Body of pancreas (tissue), 4 donors: ENCODE measurements at regions not wholly inside any gene's neighbourhood (a gene's known extent, or its start where the extent isn't known, plus 50 kb on each side); places are given as distances from the start of the nearest gene placed in this dataset.

Experiments
- ATAC-seq: fragments of 150-250 bp; one replicate; pipeline ENCODE4 v1.9.1; 2016
- DNase-seq, 4 donors: peaks; one replicate each; pipeline ENCODE4 v3.0.0-alpha.2; 2019
- H3K27ac ChIP-seq, 4 donors: fragments of 200-600 bp; sonication (generic); 1 replicate in 3 of 4; 2 replicates in 1 of 4; pipeline versions ENCODE4 v1.5.1 to v1.6.1; 2016 to 2019; ENCODE audit warnings: mild to moderate bottlenecking in 1 of 4, mixed read lengths in 1 of 4, moderate library complexity in 1 of 4
- H3K27me3 ChIP-seq, 2 donors: fragments of 200-600 bp; sonication (generic); one replicate each; pipeline ENCODE4 v1.6.0; 2016; ENCODE audit warnings: mild to moderate bottlenecking in 1 of 2
- H3K36me3 ChIP-seq, 2 donors: fragments of 200-600 bp; sonication (generic); replicated peaks in 1 of 2; 2 replicates each; pipeline ENCODE4 v1.5.1; 2016; ENCODE audit warnings: low read depth in 2 of 2; ENCODE audit not compliant: insufficient read depth in 1 of 2
- H3K4me1 ChIP-seq: fragments of 200-600 bp; sonication (generic); one replicate; pipeline ENCODE4 v1.6.0; 2016
- H3K4me3 ChIP-seq, 2 donors: fragments of 200-600 bp; sonication (generic); 1 replicate in 1 of 2; 2 replicates in 1 of 2; pipeline ENCODE4 v1.5.1; 2016 to 2019
- H3K9me3 ChIP-seq, 3 donors: fragments of 200-600 bp; sonication (generic); 1 replicate in 2 of 3; 2 replicates in 1 of 3; pipeline ENCODE4 v1.5.1; 2016
- POLR2A ChIP-seq, 3 donors: fragments of 450-650 bp; IDR thresholded peaks; one replicate each; pipeline ENCODE4 v1.6.1; 2016; ENCODE audit warnings: antibody characterized with exemption in 3 of 3, mild to moderate bottlenecking in 2 of 3
- WGBS, 2 donors: methylation state at CpG; one replicate each; pipeline ENCODE4 v1.1.5; 2017; 5-methylcytosine and 5-hydroxymethylcytosine counted together
- intact Hi-C: fragments of 100-400 bp; cut with DNase I; formaldehyde crosslinking; loops from one replicate; pipeline ENCODE4 v1.15.1; 2023
- TF ChIP-seq, protein P1 (sequence below), 7 experiments: fragments of 450-650 bp in 4 of 7; fragments of 200-600 bp in 3 of 7; sonication (generic) in 3 of 7; IDR thresholded peaks; one replicate each; pipeline ENCODE4 v1.5.1; 2016 to 2019; ENCODE audit warnings: antibody characterized with exemption in 7 of 7

DNA sequence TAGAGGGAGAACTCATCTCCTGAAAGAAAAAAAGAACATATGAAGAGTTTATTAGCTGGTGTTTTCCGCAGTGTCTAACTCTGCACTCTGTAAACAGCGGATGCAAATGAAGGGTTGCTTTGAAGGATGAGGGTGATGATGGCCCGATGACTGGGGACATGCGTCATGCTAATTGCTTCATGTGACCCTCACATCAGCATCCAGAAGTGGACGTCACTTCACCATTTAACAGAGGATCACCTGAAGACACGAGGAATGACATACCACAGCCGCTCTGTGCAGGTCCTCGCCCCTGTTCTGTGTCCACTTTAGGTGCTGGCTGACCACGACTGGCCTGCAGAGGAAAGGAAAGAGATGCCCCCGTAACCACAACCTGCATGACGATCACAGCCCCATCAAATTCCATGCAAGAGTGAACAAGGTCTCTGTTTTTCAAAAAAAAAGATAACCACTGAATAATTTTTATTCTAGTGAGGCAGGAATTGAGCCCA lies 82.9 kb downstream of the KLF6 start:
- Histone ChIP-seq H3K9me3 (no peaks in the 10 kb centered on the region), H3K27ac (no peak overlapping the region)
- intact Hi-C loops = no loop called here

DNA sequence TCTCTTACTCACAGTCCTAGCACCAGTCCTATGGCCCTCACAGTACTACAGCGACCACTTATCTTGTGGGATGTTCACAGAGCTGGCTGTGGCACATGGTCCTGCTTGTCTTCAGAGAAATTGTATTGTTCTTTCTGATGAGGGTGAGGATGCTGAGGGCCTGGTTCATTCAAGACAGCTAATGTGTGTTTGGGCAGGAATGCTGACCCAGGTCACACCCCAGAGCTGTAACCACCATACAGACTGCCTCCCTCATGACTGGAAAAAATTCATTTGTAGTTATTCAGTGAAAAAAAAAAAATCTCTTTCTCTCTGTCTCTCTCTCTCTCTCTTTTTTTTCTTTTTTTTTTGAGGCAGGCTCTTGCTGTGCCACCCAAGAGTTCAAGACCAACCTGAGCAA lies 83.5 kb downstream of the KLF6 start:
- H3K4me3 ChIP-seq = no peak overlapping the region
- no peaks in the 10 kb centered on the region for H3K36me3 ChIP-seq
- no peaks in the 10 kb centered on the region for H3K4me1 ChIP-seq
- DNase-seq (no peak), ATAC-seq (no peak)
- TF ChIP-seq, protein P1, sequence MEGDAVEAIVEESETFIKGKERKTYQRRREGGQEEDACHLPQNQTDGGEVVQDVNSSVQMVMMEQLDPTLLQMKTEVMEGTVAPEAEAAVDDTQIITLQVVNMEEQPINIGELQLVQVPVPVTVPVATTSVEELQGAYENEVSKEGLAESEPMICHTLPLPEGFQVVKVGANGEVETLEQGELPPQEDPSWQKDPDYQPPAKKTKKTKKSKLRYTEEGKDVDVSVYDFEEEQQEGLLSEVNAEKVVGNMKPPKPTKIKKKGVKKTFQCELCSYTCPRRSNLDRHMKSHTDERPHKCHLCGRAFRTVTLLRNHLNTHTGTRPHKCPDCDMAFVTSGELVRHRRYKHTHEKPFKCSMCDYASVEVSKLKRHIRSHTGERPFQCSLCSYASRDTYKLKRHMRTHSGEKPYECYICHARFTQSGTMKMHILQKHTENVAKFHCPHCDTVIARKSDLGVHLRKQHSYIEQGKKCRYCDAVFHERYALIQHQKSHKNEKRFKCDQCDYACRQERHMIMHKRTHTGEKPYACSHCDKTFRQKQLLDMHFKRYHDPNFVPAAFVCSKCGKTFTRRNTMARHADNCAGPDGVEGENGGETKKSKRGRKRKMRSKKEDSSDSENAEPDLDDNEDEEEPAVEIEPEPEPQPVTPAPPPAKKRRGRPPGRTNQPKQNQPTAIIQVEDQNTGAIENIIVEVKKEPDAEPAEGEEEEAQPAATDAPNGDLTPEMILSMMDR (IDR thresholded peaks at IDR 0.05) = no peak
- no peak for TF ChIP-seq POLR2A (IDR thresholded peaks at IDR 0.05)
- no peak overlapping the region for H3K27ac ChIP-seq
- no peaks in the 10 kb centered on the region for H3K9me3 ChIP-seq
- intact Hi-C loops = no loop called here
- 100% methylated on average over 1 of the region's 1 CpG for WGBS, 2 donors
- H3K27me3 ChIP-seq = no peaks in the 10 kb centered on the region

More for the DNA sequence above, 82.9 kb downstream of the KLF6 start:
- H3K4me3 ChIP-seq = no peak overlapping the region
- H3K27me3 ChIP-seq = no peaks in the 10 kb centered on the region
- TF ChIP-seq POLR2A (IDR thresholded peaks at IDR 0.05) = no peak
- DNase-seq (no peak), ATAC-seq (no peak)
- whole genome bisulfite sequencing, 2 donors = 74 to 75% methylated on average over 11 of the region's 11 CpGs
- no peaks in the 10 kb centered on the region for H3K36me3 ChIP-seq
- H3K4me1 ChIP-seq = no peaks in the 10 kb centered on the region

DNA sequence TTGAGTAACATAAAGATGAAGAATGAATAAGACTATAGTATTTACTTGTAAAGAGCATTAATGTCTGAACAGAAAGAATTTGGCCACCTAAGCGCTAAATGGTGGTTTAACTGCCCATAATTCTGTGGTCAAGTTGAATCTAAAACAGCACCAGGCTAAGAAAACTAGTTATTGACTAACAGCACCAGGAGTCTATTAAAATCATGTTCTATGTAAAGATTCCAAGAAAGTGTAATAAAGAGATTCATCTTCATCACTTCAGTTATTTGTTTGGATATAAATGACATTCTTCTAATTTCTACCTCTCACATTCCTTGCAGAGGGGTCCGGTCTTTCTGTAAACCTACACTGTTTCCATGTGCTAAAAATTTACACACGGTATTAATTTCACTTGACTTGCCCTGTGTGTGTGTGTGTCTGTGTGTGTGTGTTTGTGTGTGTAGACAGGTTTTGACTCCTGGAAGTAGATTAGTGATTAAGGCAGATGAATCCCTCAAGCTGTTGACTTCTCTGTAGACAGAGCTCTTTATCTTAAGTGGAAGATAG lies 84.4 kb downstream of the KLF6 start:
- no peak overlapping the region for H3K27ac ChIP-seq
- intact Hi-C loops = no loop called here

DNA sequence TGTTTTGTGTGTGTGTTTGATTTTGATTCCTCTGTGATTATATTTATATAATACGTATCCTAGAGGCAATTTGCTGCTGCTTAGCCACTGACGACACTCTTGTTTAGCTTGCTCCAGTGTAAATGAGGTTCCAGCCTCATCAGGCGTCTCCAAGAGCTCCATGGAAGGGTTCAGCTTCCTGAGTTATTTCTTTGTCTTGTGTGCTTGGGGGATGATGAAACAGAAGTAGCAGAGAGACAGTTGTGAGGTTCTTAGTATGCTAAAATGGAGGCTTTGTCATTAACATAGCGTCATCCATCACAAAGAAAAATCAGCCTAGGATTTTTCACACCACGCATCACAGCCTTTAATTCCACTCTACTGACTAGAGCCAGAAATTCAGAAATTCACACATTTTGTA lies 85.1 kb downstream of the KLF6 start:
- no peaks in the 10 kb centered on the region for H3K9me3 ChIP-seq
- TF ChIP-seq, protein P1 (IDR thresholded peaks at IDR 0.05) = no peak
- no peak for TF ChIP-seq POLR2A (IDR thresholded peaks at IDR 0.05)
- no peak overlapping the region for H3K27ac ChIP-seq
- H3K4me1 ChIP-seq = no peaks in the 10 kb centered on the region
- H3K36me3 ChIP-seq = no peaks in the 10 kb centered on the region
- intact Hi-C loops = no loop called here
- no peaks in the 10 kb centered on the region for H3K27me3 ChIP-seq
- DNase-seq (no peak), ATAC-seq (no peak)
- no peak overlapping the region for H3K4me3 ChIP-seq
- WGBS, 2 donors = 78 to 79% methylated on average over 5 of the region's 5 CpGs

More for the DNA sequence above, 84.4 kb downstream of the KLF6 start:
- H3K4me1 ChIP-seq = no peaks in the 10 kb centered on the region
- no peaks in the 10 kb centered on the region for H3K27me3 ChIP-seq
- no peak overlapping the region for H3K4me3 ChIP-seq
- no peaks in the 10 kb centered on the region for H3K36me3 ChIP-seq
- H3K9me3 ChIP-seq = no peaks in the 10 kb centered on the region
- TF ChIP-seq, protein P1 (IDR thresholded peaks at IDR 0.05) = no peak
- TF ChIP-seq POLR2A (IDR thresholded peaks at IDR 0.05) = no peak
- ATAC-seq (no peak), DNase-seq (no peak)
- WGBS, 2 donors = 37 to 44% methylated on average over 3 of the region's 3 CpGs

DNA sequence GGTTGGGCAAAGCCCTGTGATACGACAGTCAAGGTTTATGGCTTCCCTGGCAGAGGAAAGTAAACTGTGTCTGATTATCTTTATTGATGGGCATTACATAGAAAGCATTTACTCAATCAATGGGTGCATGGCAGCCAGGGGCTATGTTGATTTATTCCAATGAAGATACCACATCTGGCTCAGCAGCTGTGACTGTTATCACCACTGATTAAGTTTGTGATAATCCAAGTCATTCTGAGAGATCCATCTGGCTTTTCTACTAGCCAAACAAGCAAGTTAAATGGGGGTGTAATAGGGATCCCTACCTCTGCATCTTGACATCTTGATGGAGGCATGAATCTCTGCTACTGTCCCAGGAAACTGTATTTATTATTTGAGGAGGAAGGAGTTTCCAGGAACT lies 86.7 kb downstream of the KLF6 start:
- Histone ChIP-seq H3K27me3 (no peaks in the 10 kb centered on the region), H3K27ac (no peak overlapping the region), H3K4me1 (no peaks in the 10 kb centered on the region), H3K36me3 (no peaks in the 10 kb centered on the region), H3K4me3 (no peak overlapping the region), H3K9me3 (no peaks in the 10 kb centered on the region)
- intact Hi-C loops = no loop called here
- 52 to 69% methylated on average over 1 of the region's 1 CpG for WGBS, 2 donors
- TF ChIP-seq, protein P1 (IDR thresholded peaks at IDR 0.05) = no peak
- TF ChIP-seq POLR2A (IDR thresholded peaks at IDR 0.05) = no peak
- no peak for ATAC-seq
- no peak for DNase-seq
